ENCODE measurements at regions not wholly inside any gene's neighbourhood (a gene's known extent, or its start where the extent isn't known, plus 50 kb on each side); places are given as distances from the start of the nearest gene placed in this dataset.

DNA sequence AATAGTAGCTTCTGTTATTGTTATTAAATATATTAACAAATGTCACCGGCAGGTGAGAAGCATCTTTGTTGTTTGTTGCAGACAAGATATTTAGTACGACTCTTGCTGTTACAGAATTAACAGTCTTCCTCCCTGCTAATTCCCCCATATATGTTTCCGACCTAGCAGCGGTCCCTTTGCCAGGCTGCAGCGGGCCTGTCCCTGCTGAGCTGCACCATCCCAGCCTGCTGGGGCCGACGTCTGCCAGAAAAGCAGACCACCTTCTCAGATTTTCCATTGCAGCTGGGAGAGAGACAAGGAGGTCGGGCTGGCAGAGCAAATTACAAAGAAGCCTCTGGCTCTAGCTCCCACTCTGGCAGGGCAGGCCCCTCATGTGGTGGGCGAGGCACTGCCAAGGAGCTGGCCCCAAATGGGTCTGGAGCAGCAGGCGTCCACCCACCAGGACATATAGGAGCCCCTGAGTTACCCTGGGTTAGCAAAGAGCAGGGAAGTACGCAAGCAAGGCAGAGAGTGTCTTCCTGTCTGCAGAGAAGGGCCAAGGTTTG, 142.7 kb downstream of the FOXD2 start:
- Histone ChIP-seq H3K36me3 (ENCODE audit: control insufficient read depth in 2 of 2, extremely low read depth in 1 of 2, insufficient read depth in 1 of 2, low read length in 1 of 2) (no peaks in the 10 kb centered on the region), H3K27me3 (replicated peaks in 1 of 2; ENCODE audit: control insufficient read depth in 2 of 2, extremely low read depth in 1 of 2, insufficient read depth in 2 of 2, low read length in 1 of 2) (peaks cover 0 to 30% of the 10 kb centered on the region in 2 experiments), H3K9me3 (no peaks in the 10 kb centered on the region), H3K27ac (ENCODE audit: low read length) (no peak overlapping the region), H3K4me3 (ENCODE audit: control insufficient read depth in 1 of 2, extremely low read depth in 1 of 2, low read length in 1 of 2) (no peak overlapping the region), H3K4me1 (ENCODE audit: control insufficient read depth in 1 of 2, extremely low read depth in 1 of 2, insufficient read depth in 2 of 2, low read length in 2 of 2) (no peaks in the 10 kb centered on the region)
- ATAC-seq (replicated peaks in 1 of 4) (no peak), DNase-seq (no peak)
- ChIA-PET CTCF (interaction anchor here in 1 of 2 donors (0.6 kb wide), 2 partner anchors 21 to 51 kb away, joined by 3 read pairs; no protein-coding TSS in a partner anchor), POLR2A (no interaction called here)
- 81% methylated on average over 10 of the region's 11 CpGs for WGBS (ENCODE audit: insufficient coverage)
- Mint-ChIP-seq H3K9me3 (no peaks in the 10 kb centered on the region), H3K27me3 (peaks cover 31 to 34% of the 10 kb centered on the region in 2 donors), H3K4me1 (no peaks in the 10 kb centered on the region), H3K4me3 (no peak overlapping the region), H3K36me3 (no peaks in the 10 kb centered on the region), H3K27ac (no peak overlapping the region)

GRCh38 chr1:47582891-47583608, 145.2 kb downstream of the FOXD2 start:
- H3K9me3 Mint-ChIP-seq, result no peaks in the 10 kb centered on the region
- WGBS (ENCODE audit: insufficient coverage), result 0% methylated on average over 2 of the region's 8 CpGs
- H3K36me3 Mint-ChIP-seq, result no peaks in the 10 kb centered on the region
- peaks cover 24 to 30% of the 10 kb centered on the region in 2 donors for H3K27me3 Mint-ChIP-seq
- H3K9me3 ChIP-seq, result no peaks in the 10 kb centered on the region
- peaks cover 0 to 33% of the 10 kb centered on the region in 2 experiments for H3K27me3 ChIP-seq (replicated peaks in 1 of 2; ENCODE audit: control insufficient read depth in 2 of 2, extremely low read depth in 1 of 2, insufficient read depth in 2 of 2, low read length in 1 of 2)
- CTCF ChIA-PET, result no interaction called here
- no peak overlapping the region for H3K4me3 ChIP-seq (ENCODE audit: control insufficient read depth in 1 of 2, extremely low read depth in 1 of 2, low read length in 1 of 2)
- no peaks in the 10 kb centered on the region for H3K36me3 ChIP-seq (ENCODE audit: control insufficient read depth in 2 of 2, extremely low read depth in 1 of 2, insufficient read depth in 1 of 2, low read length in 1 of 2)
- DNase-seq, result no peak
- no peak overlapping the region for H3K27ac Mint-ChIP-seq
- H3K4me1 ChIP-seq (ENCODE audit: control insufficient read depth in 1 of 2, extremely low read depth in 1 of 2, insufficient read depth in 2 of 2, low read length in 2 of 2), result no peaks in the 10 kb centered on the region
- POLR2A ChIA-PET, result no interaction called here
- H3K27ac ChIP-seq (ENCODE audit: low read length), result no peak overlapping the region
- H3K4me1 Mint-ChIP-seq, result no peaks in the 10 kb centered on the region
- no peak for ATAC-seq (replicated peaks in 1 of 4)
- no peak overlapping the region for H3K4me3 Mint-ChIP-seq

GRCh38 chr1:47584249-47584648, 146.4 kb downstream of the FOXD2 start:
- Mint-ChIP-seq H3K4me1 (no peaks in the 10 kb centered on the region), H3K4me3 (no peak overlapping the region), H3K9me3 (no peaks in the 10 kb centered on the region), H3K27me3 (peaks cover 24 to 31% of the 10 kb centered on the region in 2 donors), H3K27ac (no peak overlapping the region), H3K36me3 (no peaks in the 10 kb centered on the region)
- H3K4me3 ChIP-seq (ENCODE audit: control insufficient read depth in 1 of 2, extremely low read depth in 1 of 2, low read length in 1 of 2), result no peak overlapping the region
- POLR2A ChIA-PET, result interaction anchor here in 1 of 2 donors (0.6 kb wide), 1 partner anchor 382 kb away, joined by 5 read pairs; no protein-coding TSS in a partner anchor
- ATAC-seq (replicated peaks in 1 of 4), result no peak
- peaks cover 0 to 31% of the 10 kb centered on the region in 2 experiments for H3K27me3 ChIP-seq (replicated peaks in 1 of 2; ENCODE audit: control insufficient read depth in 2 of 2, extremely low read depth in 1 of 2, insufficient read depth in 2 of 2, low read length in 1 of 2)
- 0% methylated on average over 1 of the region's 1 CpG for WGBS (ENCODE audit: insufficient coverage)
- no peaks in the 10 kb centered on the region for H3K36me3 ChIP-seq (ENCODE audit: control insufficient read depth in 2 of 2, extremely low read depth in 1 of 2, insufficient read depth in 1 of 2, low read length in 1 of 2)
- CTCF ChIA-PET, result no interaction called here
- H3K9me3 ChIP-seq, result no peaks in the 10 kb centered on the region
- H3K27ac ChIP-seq (ENCODE audit: low read length), result no peak overlapping the region
- no peak for DNase-seq
- H3K4me1 ChIP-seq (ENCODE audit: control insufficient read depth in 1 of 2, extremely low read depth in 1 of 2, insufficient read depth in 2 of 2, low read length in 2 of 2), result no peaks in the 10 kb centered on the region

- Mint-ChIP-seq H3K27me3 (peaks cover 24% of the 10 kb centered on the region in 2 donors), H3K9me3 (no peaks in the 10 kb centered on the region), H3K36me3 (no peaks in the 10 kb centered on the region), H3K4me3 (no peak overlapping the region), H3K27ac (no peak overlapping the region), H3K4me1 (no peaks in the 10 kb centered on the region)
- no peak for ATAC-seq (replicated peaks in 1 of 4)
- Histone ChIP-seq H3K4me3 (ENCODE audit: control insufficient read depth in 1 of 2, extremely low read depth in 1 of 2, low read length in 1 of 2) (no peak overlapping the region), H3K4me1 (ENCODE audit: control insufficient read depth in 1 of 2, extremely low read depth in 1 of 2, insufficient read depth in 2 of 2, low read length in 2 of 2) (no peaks in the 10 kb centered on the region), H3K27ac (ENCODE audit: low read length) (no peak overlapping the region), H3K27me3 (replicated peaks in 1 of 2; ENCODE audit: control insufficient read depth in 2 of 2, extremely low read depth in 1 of 2, insufficient read depth in 2 of 2, low read length in 1 of 2) (peaks cover 0 to 36% of the 10 kb centered on the region in 2 experiments), H3K36me3 (ENCODE audit: control insufficient read depth in 2 of 2, extremely low read depth in 1 of 2, insufficient read depth in 1 of 2, low read length in 1 of 2) (no peaks in the 10 kb centered on the region), H3K9me3 (no peaks in the 10 kb centered on the region)
- 87% methylated on average over 7 of the region's 9 CpGs for WGBS (ENCODE audit: insufficient coverage)
- DNase-seq, result no peak
- ChIA-PET POLR2A (no interaction called here), CTCF (no interaction called here)
These were observed 147.5 kb downstream of the FOXD2 start for GRCh38 chr1:47585141-47585902.

GRCh38 chr1:47587891-47588582, 150.2 kb downstream of the FOXD2 start:
- Mint-ChIP-seq H3K9me3 (no peaks in the 10 kb centered on the region), H3K36me3 (no peaks in the 10 kb centered on the region), H3K4me3 (no peak overlapping the region), H3K27ac (no peak overlapping the region), H3K4me1 (peaks cover 0 to 3% (median 0%) of the 10 kb centered on the region in 3 donors), H3K27me3 (peaks cover 27 to 30% of the 10 kb centered on the region in 2 donors)
- H3K4me1 ChIP-seq (ENCODE audit: control insufficient read depth in 1 of 2, extremely low read depth in 1 of 2, insufficient read depth in 2 of 2, low read length in 2 of 2), result no peaks in the 10 kb centered on the region
- WGBS (ENCODE audit: insufficient coverage), result 90% methylated on average over 6 of the region's 8 CpGs
- H3K27me3 ChIP-seq (replicated peaks in 1 of 2; ENCODE audit: control insufficient read depth in 2 of 2, extremely low read depth in 1 of 2, insufficient read depth in 2 of 2, low read length in 1 of 2), result peaks cover 0 to 58% of the 10 kb centered on the region in 2 experiments
- POLR2A ChIA-PET, result no interaction called here
- CTCF ChIA-PET, result no interaction called here
- DNase-seq (no peak), ATAC-seq (replicated peaks in 1 of 4) (no peak)
- no peak overlapping the region for H3K4me3 ChIP-seq (ENCODE audit: control insufficient read depth in 1 of 2, extremely low read depth in 1 of 2, low read length in 1 of 2)
- no peaks in the 10 kb centered on the region for H3K9me3 ChIP-seq
- no peaks in the 10 kb centered on the region for H3K36me3 ChIP-seq (ENCODE audit: control insufficient read depth in 2 of 2, extremely low read depth in 1 of 2, insufficient read depth in 1 of 2, low read length in 1 of 2)
- no peak overlapping the region for H3K27ac ChIP-seq (ENCODE audit: low read length)

GRCh38 chr1:47590523-47591225, 152.8 kb downstream of the FOXD2 start:
- Mint-ChIP-seq H3K27ac (no peak overlapping the region), H3K36me3 (no peaks in the 10 kb centered on the region), H3K9me3 (no peaks in the 10 kb centered on the region), H3K4me1 (peaks cover 0 to 3% (median 0%) of the 10 kb centered on the region in 3 donors), H3K4me3 (no peak overlapping the region), H3K27me3 (peaks cover 20 to 34% of the 10 kb centered on the region in 2 donors)
- H3K27ac ChIP-seq (ENCODE audit: low read length), result no peak overlapping the region
- no peaks in the 10 kb centered on the region for H3K36me3 ChIP-seq (ENCODE audit: control insufficient read depth in 2 of 2, extremely low read depth in 1 of 2, insufficient read depth in 1 of 2, low read length in 1 of 2)
- DNase-seq (no peak), ATAC-seq (replicated peaks in 1 of 4) (no peak)
- no peaks in the 10 kb centered on the region for H3K9me3 ChIP-seq
- ChIA-PET CTCF (no interaction called here), POLR2A (no interaction called here)
- no peaks in the 10 kb centered on the region for H3K4me1 ChIP-seq (ENCODE audit: control insufficient read depth in 1 of 2, extremely low read depth in 1 of 2, insufficient read depth in 2 of 2, low read length in 2 of 2)
- no peak overlapping the region for H3K4me3 ChIP-seq (ENCODE audit: control insufficient read depth in 1 of 2, extremely low read depth in 1 of 2, low read length in 1 of 2)
- 89% methylated on average over 6 of the region's 8 CpGs for WGBS (ENCODE audit: insufficient coverage)
- peaks cover 0 to 61% of the 10 kb centered on the region in 2 experiments for H3K27me3 ChIP-seq (replicated peaks in 1 of 2; ENCODE audit: control insufficient read depth in 2 of 2, extremely low read depth in 1 of 2, insufficient read depth in 2 of 2, low read length in 1 of 2)
